HG02588 (cell line): ENCODE measurements at regions not wholly inside any gene's neighbourhood (a gene's known extent, or its start where the extent isn't known, plus 50 kb on each side); places are given as distances from the start of the nearest gene placed in this dataset.

ENCODE experiments used
- ATAC-seq: cut with Tn5 transposase; IDR thresholded peaks from one replicate; pipeline ENCODE4 v1.9.1; 2021; ENCODE audit warnings: mild to moderate bottlenecking, moderate library complexity; ENCODE audit not compliant: unreplicated experiment

GRCh38 chr15:81544385-81544784 is 170.4 kb upstream of the TMC3 start:
- no peak for ATAC-seq

- no peak for ATAC-seq
These were observed 166.9 kb upstream of the TMC3 start for GRCh38 chr15:81540909-81541308.

DNA sequence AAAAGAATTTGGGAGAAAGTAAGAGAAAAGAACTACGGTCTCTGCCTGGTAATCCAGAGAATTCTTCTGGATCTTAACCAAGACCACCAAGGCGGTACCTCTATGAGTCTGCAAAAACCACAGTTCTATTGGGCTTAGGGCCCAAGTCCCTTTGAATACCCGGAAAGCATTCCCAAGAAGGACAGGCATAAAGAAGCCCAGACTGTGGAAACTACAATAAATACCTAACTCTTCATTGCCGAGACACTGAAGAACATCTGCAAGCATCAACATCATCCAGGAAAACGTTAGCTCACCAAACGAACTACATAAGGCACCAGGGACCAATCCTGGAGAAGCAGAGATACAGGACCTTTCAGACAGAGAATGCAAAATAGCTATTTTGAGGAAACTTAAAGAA is 162.3 kb upstream of the TMC3 start:
- no peak for ATAC-seq

- no peak for ATAC-seq
These were observed 160.1 kb upstream of the TMC3 start for GRCh38 chr15:81534124-81534523.

DNA sequence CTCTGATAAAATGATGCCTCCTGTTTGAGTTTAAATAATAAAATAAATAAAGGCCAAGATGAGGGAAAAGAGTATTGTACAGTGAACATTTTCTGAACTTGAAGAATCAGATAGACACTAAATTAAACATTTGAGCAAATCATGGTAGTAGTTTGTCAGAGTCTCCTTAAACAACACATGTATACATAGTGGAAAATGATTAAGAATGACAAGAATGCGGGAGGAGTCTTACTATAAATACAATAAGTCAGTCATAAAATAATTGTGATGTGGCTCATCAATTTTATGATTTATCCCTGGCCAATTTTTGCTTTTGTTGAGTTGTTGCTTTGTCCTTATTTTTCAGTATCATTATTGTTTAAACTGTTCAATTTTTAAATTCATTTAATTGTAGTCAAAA is 158.0 kb upstream of the TMC3 start:
- ATAC-seq, result no peak

GRCh38 chr15:81531109-81531592 is 157.1 kb upstream of the TMC3 start:
- ATAC-seq, result no peak

DNA sequence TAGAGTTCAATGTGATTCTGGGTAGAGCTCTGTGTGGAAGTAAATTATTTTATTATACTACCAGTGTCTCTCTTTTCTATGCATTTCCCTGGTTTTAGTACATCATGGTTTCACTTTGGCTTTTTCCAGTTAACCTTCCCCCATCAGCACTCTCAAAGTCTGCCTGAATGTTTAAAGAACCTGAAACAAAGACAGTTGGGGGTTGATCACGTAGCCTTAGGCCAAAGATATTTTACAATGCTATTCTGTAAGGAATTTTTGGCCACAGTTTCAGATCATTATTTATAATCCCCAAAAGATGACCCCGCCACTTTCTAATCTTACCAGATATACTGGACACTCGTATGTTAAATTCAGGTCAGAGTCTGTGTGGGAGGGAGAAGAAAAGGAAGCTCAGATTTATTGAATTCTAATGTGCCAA is 156.3 kb upstream of the TMC3 start:
- no peak for ATAC-seq

DNA sequence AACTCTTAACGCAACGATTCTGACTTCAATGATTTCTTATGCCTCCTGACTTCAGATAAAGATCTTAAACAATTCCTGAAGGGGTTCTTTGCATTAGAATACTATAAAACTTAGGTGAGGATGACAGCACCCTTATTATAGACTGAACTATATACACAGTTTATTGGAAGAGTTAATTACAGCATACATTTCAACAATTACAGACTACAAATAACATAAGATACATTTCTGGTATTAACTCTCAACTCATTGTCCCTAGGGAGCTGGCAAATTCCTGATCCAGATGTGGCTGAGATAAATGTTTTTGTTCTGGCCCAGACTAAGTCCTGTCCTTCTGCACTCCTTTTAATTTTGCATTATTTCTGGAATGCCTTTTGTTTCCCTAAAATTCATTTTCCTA is 155.5 kb upstream of the TMC3 start:
- no peak for ATAC-seq

GRCh38 chr15:81526029-81526428 is 152.0 kb upstream of the TMC3 start:
- ATAC-seq, result no peak

DNA sequence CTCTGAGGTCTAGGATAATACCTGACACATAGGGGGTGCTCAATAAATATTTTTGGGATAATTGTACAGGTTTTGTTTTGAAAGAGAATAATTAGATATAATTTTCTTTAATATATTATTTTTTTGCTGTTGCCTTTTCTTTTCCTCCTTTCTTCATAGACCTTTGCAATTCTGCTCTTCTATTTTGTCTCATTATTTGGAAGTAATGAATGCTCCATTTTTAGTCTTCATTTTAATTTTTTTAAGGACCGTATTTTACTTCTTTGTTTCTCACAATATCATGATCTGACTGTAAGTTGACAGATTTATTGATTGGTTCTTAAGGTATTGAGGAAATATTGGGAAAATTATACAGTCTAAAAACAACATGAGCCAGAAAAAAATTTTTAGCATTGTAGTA is 150.5 kb upstream of the TMC3 start:
- no peak for ATAC-seq

DNA sequence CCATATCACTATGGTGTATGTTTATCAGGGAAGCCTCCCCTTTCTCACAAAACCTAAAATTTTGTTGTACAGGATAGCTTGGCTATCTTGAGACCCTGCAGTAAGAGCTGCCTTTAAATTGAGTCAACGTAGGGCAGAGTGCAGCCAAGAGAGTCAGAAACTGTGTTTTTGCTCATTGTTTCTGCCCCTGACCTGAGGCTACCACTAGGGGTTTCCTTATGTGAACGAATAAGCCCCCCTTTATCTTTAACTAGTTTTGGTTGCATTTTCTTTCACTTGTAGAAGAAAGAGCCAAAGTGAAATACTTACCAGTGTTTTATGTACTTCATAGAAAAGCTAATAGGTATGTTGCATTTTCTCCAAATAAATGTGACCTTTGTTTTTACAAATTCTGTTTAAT is 149.9 kb upstream of the TMC3 start:
- ATAC-seq, result no peak

DNA sequence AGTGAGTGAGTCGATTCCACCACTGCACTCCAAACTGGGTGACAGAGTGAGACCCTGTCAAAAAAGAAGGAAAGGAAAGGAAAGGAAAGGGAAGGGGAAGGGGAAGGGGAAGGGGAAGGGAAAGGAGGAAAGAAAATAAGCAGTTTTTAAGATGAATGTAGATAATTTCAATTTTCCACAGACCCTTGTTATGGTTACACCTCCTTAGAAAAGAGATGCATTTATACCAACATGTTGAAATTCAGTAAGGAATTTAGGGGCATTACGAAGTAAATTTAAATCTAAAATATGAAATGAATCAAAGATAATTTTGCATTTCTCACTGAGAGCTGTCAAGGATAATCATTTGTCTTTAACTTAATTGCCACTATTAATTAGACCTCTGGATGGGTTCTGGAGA is 146.5 kb upstream of the TMC3 start:
- ATAC-seq, result no peak

GRCh38 chr15:81516461-81516860 is 142.4 kb upstream of the TMC3 start:
- no peak for ATAC-seq

DNA sequence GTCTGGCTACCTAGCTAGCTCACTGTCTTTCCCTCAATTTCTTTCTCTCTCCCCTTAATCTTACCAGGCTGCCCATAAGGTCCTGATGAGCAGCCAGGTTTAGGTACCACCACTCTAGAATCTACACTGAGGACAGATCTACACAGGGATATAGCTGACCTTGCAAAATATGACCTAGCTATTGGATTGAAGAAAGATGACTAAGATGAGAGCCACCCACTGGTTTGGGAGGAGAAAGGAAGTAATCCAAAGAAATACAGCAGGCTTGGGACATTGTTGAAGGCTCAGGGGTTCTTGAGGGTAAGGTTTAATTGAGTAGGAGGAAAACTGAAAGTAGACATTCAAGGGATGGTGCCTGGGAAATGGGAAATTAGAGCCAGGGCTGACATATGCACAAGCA is 142.0 kb upstream of the TMC3 start:
- ATAC-seq, result no peak

GRCh38 chr15:81514725-81515124 is 140.7 kb upstream of the TMC3 start:
- ATAC-seq, result no peak

DNA sequence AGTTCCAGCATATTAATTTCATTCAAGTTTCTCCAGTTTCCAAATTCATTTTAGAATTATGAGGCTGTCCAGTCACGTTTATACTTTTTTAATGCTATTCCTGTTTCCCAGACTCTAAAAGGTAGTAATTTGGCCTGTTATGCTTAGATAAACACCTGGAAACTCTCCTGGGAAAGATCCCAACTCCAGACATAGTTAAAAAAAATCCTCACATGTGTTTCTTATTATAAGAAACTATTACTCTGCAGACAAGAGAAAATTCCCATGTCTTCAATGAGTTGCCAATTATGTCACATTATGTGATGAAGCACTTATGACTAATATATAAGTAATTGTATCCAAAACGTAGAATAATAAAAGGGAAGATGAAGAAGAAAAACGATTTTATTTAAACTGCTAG is 137.1 kb upstream of the TMC3 start:
- ATAC-seq, result no peak

DNA sequence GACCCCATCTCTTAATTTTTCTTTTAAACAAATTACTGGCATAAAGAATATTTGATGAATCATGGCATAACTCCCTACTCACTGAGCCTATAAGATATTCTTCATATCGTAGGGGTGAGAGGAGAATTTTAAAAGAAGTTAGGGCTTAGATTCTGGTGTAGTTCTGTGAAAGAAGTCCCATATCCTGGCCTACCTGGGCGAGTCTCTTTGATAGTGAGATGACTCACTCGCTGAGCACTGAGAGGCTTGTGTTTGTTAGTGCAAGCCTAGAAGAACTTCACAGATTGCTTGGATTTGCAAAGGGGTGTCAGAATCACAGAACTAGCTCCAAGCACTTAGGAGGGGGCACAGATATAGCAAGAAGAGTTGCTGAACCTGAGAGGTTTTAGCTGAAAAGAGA is 133.8 kb upstream of the TMC3 start:
- no peak for ATAC-seq

DNA sequence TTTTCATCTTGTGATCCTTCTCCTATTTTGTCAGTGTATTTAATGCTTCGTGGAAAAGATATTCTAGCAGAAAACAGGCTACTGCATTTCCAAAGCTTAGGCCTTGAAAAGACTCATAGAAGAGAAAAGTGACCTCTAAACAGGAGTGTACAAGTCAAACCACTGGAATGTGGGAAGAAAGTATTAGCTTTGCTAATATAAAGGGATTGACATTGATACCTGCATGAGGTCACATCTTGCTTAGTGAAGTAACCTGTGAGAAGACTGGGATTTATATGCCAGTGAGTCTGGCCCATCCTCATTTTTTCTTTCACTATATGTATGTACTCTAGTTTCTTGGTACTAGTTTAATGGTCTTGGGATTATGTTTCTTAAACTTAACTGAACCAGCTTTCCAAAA is 132.9 kb upstream of the TMC3 start:
- ATAC-seq, result no peak

DNA sequence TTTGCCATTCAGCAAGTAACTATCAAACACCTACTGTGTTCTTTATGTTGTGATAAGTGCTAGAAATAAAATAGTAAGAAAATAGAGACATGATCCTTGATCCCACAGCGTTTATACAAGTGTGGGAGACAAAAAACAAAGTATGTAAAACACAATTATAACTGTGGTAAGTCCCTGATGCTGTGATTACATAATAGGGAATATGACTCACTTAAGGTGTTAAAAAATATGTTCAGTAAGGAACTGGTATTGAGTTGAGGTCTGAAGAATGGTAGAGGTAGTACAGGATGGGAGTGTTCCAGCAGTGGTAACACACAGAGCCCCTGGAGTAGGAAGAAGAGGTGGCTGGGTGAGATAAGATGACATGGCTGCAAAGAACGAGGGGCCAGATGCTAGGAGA is 132.1 kb upstream of the TMC3 start:
- no peak for ATAC-seq

DNA sequence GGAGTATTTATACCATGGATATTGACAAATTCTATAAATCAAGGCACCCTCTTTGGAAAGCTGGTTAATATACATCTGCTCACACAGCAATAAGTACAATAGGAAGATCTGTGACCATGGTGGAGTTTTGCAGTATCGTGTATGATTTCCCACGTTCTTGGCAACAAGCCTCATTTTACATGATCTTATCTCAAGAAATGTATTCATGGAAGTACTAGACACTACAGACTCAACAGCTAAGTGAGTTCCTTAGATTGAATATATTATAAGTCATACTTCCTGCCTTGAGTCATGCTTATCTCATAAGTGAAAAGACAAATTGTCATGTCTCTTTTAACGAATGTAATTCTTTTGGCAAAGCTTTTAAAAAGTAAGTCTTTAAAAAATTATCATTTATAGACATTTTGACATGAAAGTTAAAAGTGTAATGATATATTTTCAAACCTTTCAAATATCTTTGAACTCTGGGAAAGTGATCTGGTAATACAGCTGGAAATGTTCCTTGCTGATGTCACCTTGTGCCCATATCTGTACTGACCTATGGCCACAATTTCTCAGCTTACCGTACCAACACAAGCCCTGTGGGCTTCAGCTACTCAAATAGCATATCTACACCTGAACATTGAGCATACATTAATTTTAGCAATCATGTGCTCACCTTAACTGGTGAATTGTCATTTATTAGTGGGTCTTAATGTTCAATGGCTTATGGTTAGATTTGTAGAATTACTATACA is 130.3 kb upstream of the TMC3 start:
- no peak for ATAC-seq

DNA sequence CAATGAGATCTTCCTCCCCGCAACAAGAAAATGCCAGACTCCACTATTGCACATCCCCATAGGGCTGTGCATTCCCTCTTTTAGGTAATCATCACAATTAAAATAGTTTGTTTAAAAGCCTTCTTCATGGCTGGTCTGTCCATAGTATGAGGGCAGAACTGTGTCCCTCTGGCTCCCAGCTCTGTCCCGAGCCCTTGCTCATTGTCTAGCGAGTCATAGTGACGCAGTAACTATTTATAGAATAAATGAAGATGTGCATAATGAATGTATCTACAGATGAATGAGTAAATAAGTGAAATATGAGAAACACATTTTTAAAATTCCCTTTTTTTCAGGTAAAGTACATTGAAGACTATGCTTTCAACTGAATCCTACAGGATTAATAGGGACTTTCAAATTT is 128.4 kb upstream of the TMC3 start:
- ATAC-seq, result no peak

DNA sequence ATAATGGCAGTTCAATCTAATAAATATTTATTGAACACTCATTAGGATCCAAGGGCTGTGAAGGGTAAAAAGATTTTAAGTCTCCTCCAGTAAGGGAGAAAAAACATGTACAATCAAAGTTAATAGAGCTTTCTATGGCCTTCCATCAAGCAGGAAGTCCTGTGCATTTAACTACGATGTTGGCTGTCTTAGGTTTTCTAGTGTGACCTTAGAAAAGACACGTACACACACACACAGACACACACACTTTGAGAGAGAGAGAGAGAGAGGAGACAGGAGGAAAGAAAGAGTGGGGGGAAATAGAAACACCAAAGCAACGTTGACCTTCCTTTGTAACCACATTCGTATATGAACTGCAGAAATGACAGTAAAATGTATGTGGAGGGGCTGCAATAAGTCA is 126.1 kb upstream of the TMC3 start:
- no peak for ATAC-seq

DNA sequence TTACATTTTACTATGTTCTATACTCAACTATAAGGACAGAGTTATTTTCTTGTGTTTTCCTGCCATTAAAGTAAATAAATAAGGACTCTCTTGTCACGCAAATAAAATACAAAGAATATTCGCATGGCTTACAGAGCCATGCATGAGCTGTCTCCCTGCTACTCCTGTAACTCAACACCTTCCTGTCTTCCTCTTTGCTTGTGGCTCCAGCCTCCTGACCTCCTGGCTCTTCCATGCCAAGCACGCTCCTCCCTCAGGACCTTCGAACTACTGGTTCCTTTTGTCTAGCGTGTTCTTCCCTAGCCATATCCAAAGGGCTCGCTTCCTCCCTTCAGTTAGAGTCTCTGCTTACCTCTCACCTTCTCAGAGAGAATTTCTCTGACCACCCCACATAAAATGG is 124.3 kb upstream of the TMC3 start:
- ATAC-seq, result no peak
